IPS-NIHi7 (cell line): ENCODE measurements at regions not wholly inside any gene's neighbourhood (a gene's known extent, or its start where the extent isn't known, plus 50 kb on each side); places are given as distances from the start of the nearest gene placed in this dataset.
"Not testable (repeated sequence)": the region's sequence is repeated elsewhere in the genome, so short reads cannot be mapped to it uniquely, and the experiment has no call there.

Source experiments
- DNase-seq: peaks from one replicate; pipeline ENCODE4 v3.0.0; 2012; ENCODE audit warnings: mixed read lengths; ENCODE audit errors: extremely low spot score

GRCh38 chr12:28771968-28772367 is 377.1 kb upstream of the FAR2 start:
- no peak for DNase-seq

GRCh38 chr12:28775556-28775955 is 373.5 kb upstream of the FAR2 start:
- no peak for DNase-seq

- no peak for DNase-seq
These were observed 372.9 kb upstream of the FAR2 start for GRCh38 chr12:28776220-28776619.

GRCh38 chr12:28776913-28777422 is 372.1 kb upstream of the FAR2 start:
- no peak for DNase-seq

GRCh38 chr12:28777603-28778365 is 371.3 kb upstream of the FAR2 start:
- DNase-seq: no peak

- no peak for DNase-seq
These were observed 369.0 kb upstream of the FAR2 start for GRCh38 chr12:28780096-28780495.

- DNase-seq: no peak
These were observed 368.1 kb upstream of the FAR2 start for GRCh38 chr12:28780960-28781359.

- DNase-seq: no peak
These were observed 367.1 kb upstream of the FAR2 start for GRCh38 chr12:28781671-28782652.

GRCh38 chr12:28782812-28783211 is 366.3 kb upstream of the FAR2 start:
- DNase-seq: no peak

GRCh38 chr12:28787151-28787550 is 361.9 kb upstream of the FAR2 start:
- no peak for DNase-seq

GRCh38 chr12:28788256-28788655 is 360.8 kb upstream of the FAR2 start:
- DNase-seq: not testable (repeated sequence)

GRCh38 chr12:28793581-28794151 is 355.4 kb upstream of the FAR2 start:
- no peak for DNase-seq

- no peak for DNase-seq
These were observed 354.9 kb upstream of the FAR2 start for GRCh38 chr12:28794211-28794610.

- DNase-seq: no peak
These were observed 354.3 kb upstream of the FAR2 start for GRCh38 chr12:28794786-28795185.

- DNase-seq: no peak
These were observed 353.8 kb upstream of the FAR2 start for GRCh38 chr12:28795311-28795710.

GRCh38 chr12:28799348-28799747 is 349.7 kb upstream of the FAR2 start:
- no peak for DNase-seq

- DNase-seq: no peak
These were observed 348.9 kb upstream of the FAR2 start for GRCh38 chr12:28800129-28800528.

- DNase-seq: no peak
These were observed 346.2 kb upstream of the FAR2 start for GRCh38 chr12:28802706-28803438.

- DNase-seq: no peak
These were observed 341.5 kb upstream of the FAR2 start for GRCh38 chr12:28807535-28807934.

GRCh38 chr12:28811457-28811856 is 337.6 kb upstream of the FAR2 start:
- DNase-seq: no peak

GRCh38 chr12:28814246-28814645 is 334.8 kb upstream of the FAR2 start:
- no peak for DNase-seq

GRCh38 chr12:28817524-28817923 is 331.6 kb upstream of the FAR2 start:
- peak; percentile 19 for DNase-seq
